GM08714 (cell line): ENCODE measurements at regions not wholly inside any gene's neighbourhood (a gene's known extent, or its start where the extent isn't known, plus 50 kb on each side); places are given as distances from the start of the nearest gene placed in this dataset.

ENCODE experiments used
- H3K4me3 ChIP-seq: fragments of 200-500 bp; sonication (Bioruptor generic); 2 replicates; pipeline ENCODE4 v1.5.1; 2014; ENCODE audit warnings: mild to moderate bottlenecking, low read length, inconsistent platforms
- ZNF274 ChIP-seq: IDR thresholded peaks from 2 replicates; pipeline ENCODE4 v1.6.1; 2012; ENCODE audit warnings: mild to moderate bottlenecking, low read depth, low read length

GRCh38 chr10:130579913-130580312 is 443.7 kb downstream of the GLRX3 start:
- TF ChIP-seq ZNF274: no peak
- no peak overlapping the region for H3K4me3 ChIP-seq

GRCh38 chr10:130580975-130581374 is 444.8 kb downstream of the GLRX3 start:
- TF ChIP-seq ZNF274: no peak
- no peak overlapping the region for H3K4me3 ChIP-seq

- H3K4me3 ChIP-seq: no peak overlapping the region
Observed at GRCh38 chr10:130587718-130588117, 451.5 kb downstream of the GLRX3 start.

DNA sequence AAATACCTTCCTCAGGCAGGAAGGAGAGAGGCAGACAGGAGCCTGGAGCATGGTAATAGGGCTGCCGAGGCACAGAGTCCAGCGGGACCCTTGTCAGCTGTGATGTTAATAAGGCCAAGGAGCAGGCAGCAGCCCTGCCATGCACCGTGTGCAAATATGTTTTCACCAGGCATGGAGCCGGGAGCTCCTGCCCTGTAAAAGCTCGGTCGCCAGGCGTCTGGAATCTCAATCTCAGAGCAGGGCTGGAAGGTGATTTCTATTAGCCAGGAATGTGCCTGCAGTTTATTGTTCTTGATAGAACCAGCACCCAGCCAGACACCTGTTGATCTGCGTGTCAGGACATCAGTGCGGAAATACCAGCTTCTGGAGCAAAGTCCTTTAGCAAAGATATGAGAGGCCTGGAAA is 469.8 kb downstream of the GLRX3 start:
- H3K4me3 ChIP-seq: no peak overlapping the region
- TF ChIP-seq ZNF274: no peak

More at GRCh38 chr10:130587718-130588117, 451.5 kb downstream of the GLRX3 start:
- TF ChIP-seq ZNF274: no peak

DNA sequence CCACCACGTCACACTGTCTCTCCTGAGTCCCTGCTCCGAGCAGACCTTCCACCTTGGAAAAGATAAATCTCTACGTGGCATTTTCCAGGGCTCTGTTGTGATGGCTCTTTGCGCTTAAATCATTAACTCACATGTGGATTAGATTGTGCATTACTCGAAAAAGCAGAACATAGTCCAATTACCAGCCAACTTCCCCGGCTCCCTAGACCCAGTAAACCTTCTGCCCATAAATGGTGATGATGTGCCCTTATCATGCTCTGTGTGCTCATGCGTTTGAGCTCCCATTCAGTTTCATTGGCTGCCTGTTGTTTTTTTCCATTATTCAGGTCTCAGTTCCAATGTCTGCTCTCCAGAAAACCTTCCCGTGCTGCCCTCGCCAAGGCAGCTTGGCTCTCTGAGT is 471.2 kb downstream of the GLRX3 start:
- no peak for TF ChIP-seq ZNF274
- H3K4me3 ChIP-seq: no peak overlapping the region

DNA sequence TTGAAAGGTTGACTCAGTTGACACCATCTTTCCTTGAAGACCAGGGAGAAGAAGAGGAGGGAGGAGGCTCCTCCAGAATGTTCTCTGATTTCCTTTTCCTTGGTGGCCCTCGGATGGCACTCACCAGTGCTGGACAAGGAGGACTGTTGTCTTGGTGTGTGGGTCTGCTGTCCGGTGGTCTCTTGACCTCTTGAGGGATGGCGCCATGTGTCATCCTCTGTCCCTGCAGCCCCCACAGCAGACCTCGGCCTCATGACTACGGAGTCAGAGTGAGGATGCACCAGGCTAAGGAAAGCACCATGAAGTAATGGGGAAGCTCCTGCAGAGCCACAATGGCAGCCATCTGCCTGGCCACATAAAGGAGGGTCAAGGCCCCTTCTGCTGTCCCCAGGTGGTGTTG is 475.0 kb downstream of the GLRX3 start:
- TF ChIP-seq ZNF274: no peak
- H3K4me3 ChIP-seq: no peak overlapping the region

DNA sequence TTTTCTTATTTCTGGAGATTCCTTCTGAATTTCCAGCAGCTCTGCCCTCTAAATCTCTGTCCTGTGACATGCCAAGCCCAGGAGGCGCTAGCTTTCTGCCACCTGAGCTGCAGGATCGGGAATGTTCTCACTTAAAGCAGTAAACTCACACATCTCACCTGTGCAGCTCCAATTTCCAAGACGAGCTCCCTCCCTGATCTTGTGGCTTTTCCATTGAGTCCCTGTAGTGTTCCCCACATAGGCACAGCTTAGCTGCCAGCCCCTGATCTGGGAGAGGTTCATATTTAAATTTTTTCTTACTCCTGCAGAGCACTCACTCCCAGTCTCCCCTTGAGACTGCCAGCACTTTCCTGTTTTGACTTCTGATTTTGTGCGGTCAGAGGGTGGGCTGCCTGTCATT is 479.3 kb downstream of the GLRX3 start:
- no peak for TF ChIP-seq ZNF274

GRCh38 chr10:130617985-130618384 is 481.8 kb downstream of the GLRX3 start:
- no peak overlapping the region for H3K4me3 ChIP-seq
- TF ChIP-seq ZNF274: no peak

More for the DNA sequence above, 479.3 kb downstream of the GLRX3 start:
- no peak overlapping the region for H3K4me3 ChIP-seq

DNA sequence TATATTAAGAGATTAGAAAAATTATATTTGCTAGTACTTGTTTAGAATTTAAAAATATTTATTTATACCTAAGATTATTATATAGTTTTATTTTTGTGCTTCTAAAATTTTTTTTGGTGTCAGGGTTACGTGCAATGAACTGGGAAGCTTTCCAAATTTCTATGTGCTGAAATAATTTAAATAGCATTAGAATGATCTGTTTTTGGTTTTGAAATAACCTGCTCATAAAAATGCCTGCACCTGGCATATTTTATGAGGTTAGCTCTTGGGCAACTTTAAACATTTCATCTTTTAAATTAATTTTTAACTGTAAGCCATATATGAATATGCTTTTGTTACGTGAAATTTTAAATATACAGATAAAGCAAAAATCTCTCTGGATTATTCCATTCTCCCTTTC is 482.5 kb downstream of the GLRX3 start:
- no peak for TF ChIP-seq ZNF274
- H3K4me3 ChIP-seq: no peak overlapping the region

DNA sequence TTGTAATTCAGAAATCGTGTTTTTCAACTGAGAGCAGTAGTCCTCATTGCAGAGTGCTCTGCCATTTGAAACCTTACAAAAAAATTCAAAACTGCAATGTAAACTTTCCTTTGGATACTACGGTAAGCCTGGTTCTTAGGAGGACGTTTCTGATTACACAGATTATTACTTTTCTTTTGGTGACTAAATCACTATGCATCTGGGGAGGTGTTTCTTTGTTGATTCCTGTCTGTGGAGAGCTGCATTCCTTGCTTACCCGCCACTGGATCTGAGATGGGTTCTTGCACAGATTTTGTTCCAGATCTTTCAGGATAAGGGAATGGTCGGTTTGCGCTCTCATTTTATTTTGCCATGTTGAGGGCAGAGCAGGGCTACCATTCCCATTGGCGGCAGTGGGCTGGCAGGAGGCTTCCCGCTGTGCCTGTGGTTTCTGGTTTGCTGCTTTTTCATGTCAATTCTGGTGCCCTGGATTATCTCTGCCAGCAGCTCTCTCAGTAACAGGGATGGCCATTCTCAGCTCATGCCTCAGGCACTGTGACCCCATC is 485.1 kb downstream of the GLRX3 start:
- TF ChIP-seq ZNF274: no peak
- no peak overlapping the region for H3K4me3 ChIP-seq

GRCh38 chr10:130623680-130624267 is 487.6 kb downstream of the GLRX3 start:
- no peak overlapping the region for H3K4me3 ChIP-seq
- no peak for TF ChIP-seq ZNF274

DNA sequence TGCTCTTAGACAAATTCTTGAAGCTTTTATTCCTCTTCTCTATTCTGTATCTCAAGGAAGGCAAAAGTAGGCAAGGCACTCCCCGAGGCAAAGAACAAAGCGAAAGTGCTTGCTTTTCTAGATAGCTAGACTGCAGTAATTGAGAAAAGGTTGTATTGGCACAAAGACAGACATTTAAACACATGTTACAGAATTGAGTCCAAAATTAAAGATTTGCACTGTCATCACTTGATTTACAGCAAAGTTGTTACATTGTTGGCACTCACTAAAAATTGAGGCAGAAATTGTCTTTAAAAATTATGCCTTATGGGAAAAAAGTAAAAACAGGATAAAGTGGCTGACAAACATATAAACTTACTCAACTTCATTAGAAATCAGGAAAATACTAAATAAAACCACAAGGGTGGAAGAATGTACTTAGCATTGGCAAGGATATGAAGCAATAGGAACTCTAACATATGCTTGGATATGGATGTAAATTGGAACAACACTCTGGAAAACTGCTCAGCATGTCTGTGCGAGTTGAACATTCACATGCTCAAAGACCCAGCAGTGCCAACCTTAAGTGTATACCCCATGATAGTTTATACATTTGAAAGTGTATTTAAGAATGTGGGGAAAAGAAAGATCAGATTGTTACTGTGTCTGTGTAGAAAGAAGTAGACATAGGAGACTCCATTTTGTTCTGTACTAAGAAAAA is 491.3 kb downstream of the GLRX3 start:
- H3K4me3 ChIP-seq: no peak overlapping the region
- TF ChIP-seq ZNF274: no peak

DNA sequence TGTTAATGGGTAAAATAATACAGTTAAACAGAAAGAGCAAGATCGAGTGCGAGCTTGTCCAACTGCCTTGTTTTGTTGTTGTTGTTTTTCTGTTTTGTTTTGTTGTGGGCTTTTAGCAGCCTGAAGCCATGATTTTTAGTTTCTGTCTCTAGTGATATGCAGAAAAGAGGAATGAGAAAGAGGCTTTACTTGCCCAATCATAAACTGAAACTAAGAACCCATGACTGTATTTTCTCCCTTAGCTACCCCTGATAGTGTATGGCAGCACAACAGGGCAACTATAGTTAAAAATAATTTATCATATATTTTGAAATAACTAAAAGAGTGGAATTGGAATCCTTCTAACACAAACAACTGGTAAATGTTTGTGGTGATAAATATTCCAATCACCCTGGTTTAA is 493.9 kb downstream of the GLRX3 start:
- TF ChIP-seq ZNF274: no peak
- H3K4me3 ChIP-seq: no peak overlapping the region

- no peak overlapping the region for H3K4me3 ChIP-seq
- TF ChIP-seq ZNF274: no peak
Observed at GRCh38 chr10:130631142-130632096, 495.2 kb downstream of the GLRX3 start.
